ENCODE measurements at regions not wholly inside any gene's neighbourhood (a gene's known extent, or its start where the extent isn't known, plus 50 kb on each side); places are given as distances from the start of the nearest gene placed in this dataset.

GRCh38 chr2:30024281-30024680 is 102.9 kb upstream of the ALK start:
- peak; percentile 75 for DNase-seq (ENCODE audit: extremely low spot score)
- intact Hi-C loops (cut with DNase I), result no loop called here
- WGBS, result 53% methylated on average over 2 of the region's 2 CpGs
- TF ChIP-seq CTCF (IDR thresholded peaks at IDR 0.05) (no peak), POLR2A (IDR thresholded peaks at IDR 0.05; ENCODE audit: low read depth) (no peak), POLR2AphosphoS5 (IDR thresholded peaks at IDR 0.05) (no peak), EP300 (IDR thresholded peaks at IDR 0.05) (no peak)
- Histone ChIP-seq H3K27ac (replicated peaks in 1 of 4) (no peak overlapping the region), H3K9me3 (no peaks in the 10 kb centered on the region), H3K4me3 (no peak overlapping the region), H3K36me3 (no peaks in the 10 kb centered on the region), H3K27me3 (peaks cover 0 to 22% (median 0%) of the 10 kb centered on the region in 4 donors), H3K4me1 (peaks cover 0 to 5% (median 0%) of the 10 kb centered on the region in 4 donors)

GRCh38 chr2:30026091-30027055 is 105.0 kb upstream of the ALK start:
- Histone ChIP-seq H3K4me1 (peaks cover 0 to 5% (median 0%) of the 10 kb centered on the region in 4 donors), H3K27ac (replicated peaks in 1 of 4) (no peak overlapping the region), H3K9me3 (no peaks in the 10 kb centered on the region), H3K36me3 (no peaks in the 10 kb centered on the region), H3K4me3 (no peak overlapping the region), H3K27me3 (peaks cover 0 to 42% (median 0%) of the 10 kb centered on the region in 4 donors)
- TF ChIP-seq POLR2AphosphoS5 (IDR thresholded peaks at IDR 0.05), result no peak
- TF ChIP-seq EP300 (IDR thresholded peaks at IDR 0.05), result no peak
- TF ChIP-seq POLR2A (IDR thresholded peaks at IDR 0.05; ENCODE audit: low read depth), result no peak
- peak; percentile 19 to 45 (median 39) for TF ChIP-seq CTCF (IDR thresholded peaks at IDR 0.05)
- intact Hi-C loops (cut with DNase I), result no loop called here
- DNase-seq (ENCODE audit: extremely low spot score), result peak; percentile 87
- 48% methylated on average over 22 of the region's 23 CpGs for WGBS

- WGBS, result 60% methylated on average over 1 of the region's 1 CpG
Observed at GRCh38 chr2:30029804-30030203, 108.4 kb upstream of the ALK start.

GRCh38 chr2:30030361-30030760 is 109.0 kb upstream of the ALK start:
- Histone ChIP-seq H3K4me3 (no peak overlapping the region), H3K27ac (replicated peaks in 1 of 4) (no peak overlapping the region), H3K36me3 (no peaks in the 10 kb centered on the region), H3K4me1 (peaks cover 0 to 5% (median 0%) of the 10 kb centered on the region in 4 donors), H3K27me3 (peaks cover 0 to 42% (median 0%) of the 10 kb centered on the region in 4 donors), H3K9me3 (no peaks in the 10 kb centered on the region)
- TF ChIP-seq EP300 (IDR thresholded peaks at IDR 0.05), result no peak
- no peak for TF ChIP-seq CTCF (IDR thresholded peaks at IDR 0.05)
- TF ChIP-seq POLR2A (IDR thresholded peaks at IDR 0.05; ENCODE audit: low read depth), result no peak
- TF ChIP-seq POLR2AphosphoS5 (IDR thresholded peaks at IDR 0.05), result no peak
- no peak for DNase-seq (ENCODE audit: extremely low spot score)
- intact Hi-C loops (cut with DNase I), result no loop called here
- WGBS, result 58% methylated on average over 3 of the region's 3 CpGs

More at GRCh38 chr2:30029804-30030203, 108.4 kb upstream of the ALK start:
- intact Hi-C loops (cut with DNase I), result no loop called here
- Histone ChIP-seq H3K9me3 (no peaks in the 10 kb centered on the region), H3K27ac (replicated peaks in 1 of 4) (no peak overlapping the region), H3K27me3 (peaks cover 0 to 42% (median 0%) of the 10 kb centered on the region in 4 donors), H3K4me3 (no peak overlapping the region), H3K36me3 (no peaks in the 10 kb centered on the region), H3K4me1 (peaks cover 0 to 5% (median 0%) of the 10 kb centered on the region in 4 donors)
- peak; percentile 87 for DNase-seq (ENCODE audit: extremely low spot score)
- TF ChIP-seq POLR2A (IDR thresholded peaks at IDR 0.05; ENCODE audit: low read depth), result no peak
- TF ChIP-seq CTCF (IDR thresholded peaks at IDR 0.05), result no peak
- no peak for TF ChIP-seq POLR2AphosphoS5 (IDR thresholded peaks at IDR 0.05)
- no peak for TF ChIP-seq EP300 (IDR thresholded peaks at IDR 0.05)

All from esophagus muscularis mucosa (tissue), 4 donors.